ENCODE measurements at regions not wholly inside any gene's neighbourhood (a gene's known extent, or its start where the extent isn't known, plus 50 kb on each side); places are given as distances from the start of the nearest gene placed in this dataset.

- DNase-seq (ENCODE audit: insufficient read length, low spot score) (no peak), FAIRE-seq (no peak)
- TF ChIP-seq, protein P1, sequence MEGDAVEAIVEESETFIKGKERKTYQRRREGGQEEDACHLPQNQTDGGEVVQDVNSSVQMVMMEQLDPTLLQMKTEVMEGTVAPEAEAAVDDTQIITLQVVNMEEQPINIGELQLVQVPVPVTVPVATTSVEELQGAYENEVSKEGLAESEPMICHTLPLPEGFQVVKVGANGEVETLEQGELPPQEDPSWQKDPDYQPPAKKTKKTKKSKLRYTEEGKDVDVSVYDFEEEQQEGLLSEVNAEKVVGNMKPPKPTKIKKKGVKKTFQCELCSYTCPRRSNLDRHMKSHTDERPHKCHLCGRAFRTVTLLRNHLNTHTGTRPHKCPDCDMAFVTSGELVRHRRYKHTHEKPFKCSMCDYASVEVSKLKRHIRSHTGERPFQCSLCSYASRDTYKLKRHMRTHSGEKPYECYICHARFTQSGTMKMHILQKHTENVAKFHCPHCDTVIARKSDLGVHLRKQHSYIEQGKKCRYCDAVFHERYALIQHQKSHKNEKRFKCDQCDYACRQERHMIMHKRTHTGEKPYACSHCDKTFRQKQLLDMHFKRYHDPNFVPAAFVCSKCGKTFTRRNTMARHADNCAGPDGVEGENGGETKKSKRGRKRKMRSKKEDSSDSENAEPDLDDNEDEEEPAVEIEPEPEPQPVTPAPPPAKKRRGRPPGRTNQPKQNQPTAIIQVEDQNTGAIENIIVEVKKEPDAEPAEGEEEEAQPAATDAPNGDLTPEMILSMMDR (IDR thresholded peaks at IDR 0.05; ENCODE audit: insufficient read depth, missing control alignments), result no peak
These were observed 259.2 kb upstream of the SLC14A2 start for GRCh38 chr18:45355944-45356520.

- TF ChIP-seq, protein P1 (IDR thresholded peaks at IDR 0.05; ENCODE audit: insufficient read depth, missing control alignments), result no peak
- DNase-seq (ENCODE audit: insufficient read length, low spot score) (no peak), FAIRE-seq (no peak)
These were observed 257.4 kb upstream of the SLC14A2 start for GRCh38 chr18:45357686-45358470.

DNA sequence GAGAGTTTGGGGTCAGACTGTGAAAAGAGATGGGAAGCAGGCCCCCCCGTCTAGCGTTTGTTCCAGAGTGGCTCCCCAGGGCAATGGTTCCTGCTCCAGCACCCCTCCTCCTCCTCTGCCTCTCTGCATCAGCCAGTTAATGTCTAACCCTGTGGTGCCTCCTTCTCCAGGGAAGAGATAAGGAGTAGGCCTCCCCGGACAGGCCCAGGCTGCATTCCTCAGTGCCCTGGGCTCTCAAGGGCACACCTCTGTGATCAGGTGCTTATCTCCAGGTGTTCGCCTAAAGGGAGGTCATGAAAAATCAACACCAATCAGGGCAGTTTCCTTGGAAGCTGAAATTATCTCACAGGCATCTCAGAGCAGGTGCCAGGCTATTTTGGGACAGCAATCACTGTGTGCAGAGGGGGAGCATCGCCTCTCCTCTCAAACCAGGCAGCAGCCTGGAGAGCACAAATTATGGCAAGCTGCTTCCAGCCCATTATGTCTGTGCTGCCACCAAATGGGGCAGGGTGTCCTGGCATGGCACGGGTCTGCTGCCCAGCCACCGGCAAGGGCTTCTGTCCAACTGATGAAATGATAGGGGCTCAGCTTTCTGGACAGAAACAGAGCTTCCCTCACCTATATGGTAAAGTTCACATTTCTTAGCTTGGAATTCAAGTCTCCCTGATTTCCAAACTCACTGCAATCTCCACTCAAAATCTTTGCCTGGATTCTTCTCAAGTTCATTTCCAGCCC lies 255.8 kb upstream of the SLC14A2 start:
- FAIRE-seq (no peak), DNase-seq (ENCODE audit: insufficient read length, low spot score) (no peak)

GRCh38 chr18:45361125-45361851 lies 254.0 kb upstream of the SLC14A2 start:
- TF ChIP-seq, protein P1 (IDR thresholded peaks at IDR 0.05; ENCODE audit: insufficient read depth, missing control alignments), result no peak
- FAIRE-seq (no peak), DNase-seq (ENCODE audit: insufficient read length, low spot score) (no peak)

More for the DNA sequence above, 255.8 kb upstream of the SLC14A2 start:
- TF ChIP-seq, protein P1 (IDR thresholded peaks at IDR 0.05; ENCODE audit: insufficient read depth, missing control alignments), result no peak

GRCh38 chr18:45363196-45363595 lies 252.1 kb upstream of the SLC14A2 start:
- TF ChIP-seq, protein P1 (IDR thresholded peaks at IDR 0.05; ENCODE audit: insufficient read depth, missing control alignments), result no peak
- FAIRE-seq (no peak), DNase-seq (ENCODE audit: insufficient read length, low spot score) (no peak)

- no peak for FAIRE-seq
- no peak for DNase-seq (ENCODE audit: insufficient read length, low spot score)
- TF ChIP-seq, protein P1 (IDR thresholded peaks at IDR 0.05; ENCODE audit: insufficient read depth, missing control alignments), result no peak
These were observed 249.4 kb upstream of the SLC14A2 start for GRCh38 chr18:45365835-45366234.
